Ishikawa (cell line): ENCODE measurements at regions not wholly inside any gene's neighbourhood (a gene's known extent, or its start where the extent isn't known, plus 50 kb on each side); places are given as distances from the start of the nearest gene placed in this dataset.

ENCODE experiments used
- NFIC ChIP-seq: IDR thresholded peaks from 2 replicates; pipeline ENCODE4 v1.6.1; 2012
- TAF1 ChIP-seq: IDR thresholded peaks from 2 replicates; pipeline ENCODE4 v1.6.1; 2012; ENCODE audit warnings: low read depth, mild to moderate bottlenecking
- YY1 ChIP-seq: IDR thresholded peaks from 2 replicates; pipeline ENCODE4 v1.6.1; 2012; ENCODE audit warnings: low read depth
- TF ChIP-seq, protein P1 (sequence below): IDR thresholded peaks from 2 replicates; pipeline ENCODE4 v1.6.1; 2012; ENCODE audit warnings: low read depth, mild to moderate bottlenecking

DNA sequence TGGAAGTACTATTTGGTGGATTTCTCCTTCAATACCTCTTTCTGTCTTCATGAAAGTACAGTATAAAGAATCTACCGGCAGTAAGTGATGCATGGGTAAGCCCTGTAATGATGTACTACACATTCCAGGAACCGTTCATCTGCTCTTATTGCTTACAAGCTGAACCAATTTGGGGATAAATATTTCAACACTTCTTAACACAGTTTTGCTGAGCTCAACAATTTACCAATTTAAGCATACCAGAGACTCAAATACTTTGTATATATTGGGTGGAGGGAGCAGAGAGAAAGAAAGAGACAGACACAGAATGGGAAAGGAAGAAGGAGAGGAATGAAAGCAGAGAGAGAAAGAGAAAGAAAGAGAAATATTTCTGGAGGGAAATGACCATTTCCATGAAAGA lies 821.1 kb upstream of the FLRT2 start:
- TF ChIP-seq NFIC = no peak
- no peak for TF ChIP-seq TAF1
- no peak for TF ChIP-seq YY1
- TF ChIP-seq, protein P1, sequence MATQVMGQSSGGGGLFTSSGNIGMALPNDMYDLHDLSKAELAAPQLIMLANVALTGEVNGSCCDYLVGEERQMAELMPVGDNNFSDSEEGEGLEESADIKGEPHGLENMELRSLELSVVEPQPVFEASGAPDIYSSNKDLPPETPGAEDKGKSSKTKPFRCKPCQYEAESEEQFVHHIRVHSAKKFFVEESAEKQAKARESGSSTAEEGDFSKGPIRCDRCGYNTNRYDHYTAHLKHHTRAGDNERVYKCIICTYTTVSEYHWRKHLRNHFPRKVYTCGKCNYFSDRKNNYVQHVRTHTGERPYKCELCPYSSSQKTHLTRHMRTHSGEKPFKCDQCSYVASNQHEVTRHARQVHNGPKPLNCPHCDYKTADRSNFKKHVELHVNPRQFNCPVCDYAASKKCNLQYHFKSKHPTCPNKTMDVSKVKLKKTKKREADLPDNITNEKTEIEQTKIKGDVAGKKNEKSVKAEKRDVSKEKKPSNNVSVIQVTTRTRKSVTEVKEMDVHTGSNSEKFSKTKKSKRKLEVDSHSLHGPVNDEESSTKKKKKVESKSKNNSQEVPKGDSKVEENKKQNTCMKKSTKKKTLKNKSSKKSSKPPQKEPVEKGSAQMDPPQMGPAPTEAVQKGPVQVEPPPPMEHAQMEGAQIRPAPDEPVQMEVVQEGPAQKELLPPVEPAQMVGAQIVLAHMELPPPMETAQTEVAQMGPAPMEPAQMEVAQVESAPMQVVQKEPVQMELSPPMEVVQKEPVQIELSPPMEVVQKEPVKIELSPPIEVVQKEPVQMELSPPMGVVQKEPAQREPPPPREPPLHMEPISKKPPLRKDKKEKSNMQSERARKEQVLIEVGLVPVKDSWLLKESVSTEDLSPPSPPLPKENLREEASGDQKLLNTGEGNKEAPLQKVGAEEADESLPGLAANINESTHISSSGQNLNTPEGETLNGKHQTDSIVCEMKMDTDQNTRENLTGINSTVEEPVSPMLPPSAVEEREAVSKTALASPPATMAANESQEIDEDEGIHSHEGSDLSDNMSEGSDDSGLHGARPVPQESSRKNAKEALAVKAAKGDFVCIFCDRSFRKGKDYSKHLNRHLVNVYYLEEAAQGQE = no peak
